ENCODE measurements at regions not wholly inside any gene's neighbourhood (a gene's known extent, or its start where the extent isn't known, plus 50 kb on each side); places are given as distances from the start of the nearest gene placed in this dataset.
A peak's percentile ranks its signal among the peaks of the same experiment; 100 is the strongest.

DNA sequence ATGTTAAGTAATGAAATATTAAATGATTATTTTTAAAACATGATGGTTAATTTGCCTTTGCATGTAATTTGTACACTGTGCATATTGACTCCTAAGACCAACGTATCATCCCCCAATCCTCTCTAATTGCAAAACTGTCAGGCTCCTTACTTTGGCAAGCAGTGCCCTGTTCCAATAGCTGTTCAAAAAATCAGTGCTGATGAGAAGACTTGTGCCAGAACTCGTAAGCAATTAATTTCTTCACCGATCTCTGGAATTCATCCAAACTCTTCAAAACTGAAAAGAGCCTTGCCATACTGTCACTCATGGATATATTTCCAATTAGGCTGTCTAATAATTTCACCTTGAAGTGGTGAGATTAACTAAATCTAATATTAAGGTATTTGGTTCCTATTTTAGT is 493.9 kb upstream of the NDST4 start:
- no peak overlapping the region for H3K27ac ChIP-seq
- no peak for TF ChIP-seq ZFX (IDR thresholded peaks at IDR 0.05; ENCODE audit: borderline replicate concordance)
- TF ChIP-seq, protein P1, sequence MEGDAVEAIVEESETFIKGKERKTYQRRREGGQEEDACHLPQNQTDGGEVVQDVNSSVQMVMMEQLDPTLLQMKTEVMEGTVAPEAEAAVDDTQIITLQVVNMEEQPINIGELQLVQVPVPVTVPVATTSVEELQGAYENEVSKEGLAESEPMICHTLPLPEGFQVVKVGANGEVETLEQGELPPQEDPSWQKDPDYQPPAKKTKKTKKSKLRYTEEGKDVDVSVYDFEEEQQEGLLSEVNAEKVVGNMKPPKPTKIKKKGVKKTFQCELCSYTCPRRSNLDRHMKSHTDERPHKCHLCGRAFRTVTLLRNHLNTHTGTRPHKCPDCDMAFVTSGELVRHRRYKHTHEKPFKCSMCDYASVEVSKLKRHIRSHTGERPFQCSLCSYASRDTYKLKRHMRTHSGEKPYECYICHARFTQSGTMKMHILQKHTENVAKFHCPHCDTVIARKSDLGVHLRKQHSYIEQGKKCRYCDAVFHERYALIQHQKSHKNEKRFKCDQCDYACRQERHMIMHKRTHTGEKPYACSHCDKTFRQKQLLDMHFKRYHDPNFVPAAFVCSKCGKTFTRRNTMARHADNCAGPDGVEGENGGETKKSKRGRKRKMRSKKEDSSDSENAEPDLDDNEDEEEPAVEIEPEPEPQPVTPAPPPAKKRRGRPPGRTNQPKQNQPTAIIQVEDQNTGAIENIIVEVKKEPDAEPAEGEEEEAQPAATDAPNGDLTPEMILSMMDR (IDR thresholded peaks at IDR 0.05) = no peak

DNA sequence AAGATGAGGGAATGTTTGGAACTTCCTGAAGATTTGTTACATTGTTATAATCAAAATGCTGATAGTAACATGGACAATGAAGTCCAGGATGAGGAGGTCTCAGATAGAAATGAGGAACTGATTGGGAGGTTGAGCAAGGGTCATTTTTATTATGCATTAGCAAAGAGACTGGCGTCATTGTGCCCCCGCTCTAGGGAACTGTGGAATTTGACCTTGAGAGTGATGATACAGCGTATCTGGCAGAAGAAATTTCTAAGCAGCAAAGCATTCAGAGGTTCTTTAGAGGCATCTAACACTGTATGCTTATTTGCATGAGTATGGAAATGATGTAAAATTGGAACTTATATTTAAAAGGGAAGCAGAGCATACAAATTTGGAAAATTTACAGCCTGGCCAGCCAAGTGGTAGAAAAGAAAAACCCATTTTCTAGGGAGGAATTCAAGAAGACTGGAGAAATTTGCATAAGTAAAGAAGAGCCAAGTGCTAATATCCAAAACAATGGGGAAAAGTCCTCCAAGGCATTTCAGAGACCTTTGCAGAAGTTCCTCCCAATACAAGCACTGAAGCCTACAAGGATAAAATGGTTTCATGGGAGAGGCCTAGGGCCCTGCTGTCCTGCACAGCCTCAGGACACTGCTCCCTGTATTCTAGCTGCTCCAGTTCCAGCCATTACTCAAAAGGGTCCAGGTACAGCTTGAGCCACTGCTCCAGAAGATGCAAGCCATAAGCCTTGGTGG is 483.0 kb upstream of the NDST4 start:
- H3K27ac ChIP-seq = no peak overlapping the region
- no peak for TF ChIP-seq ZFX (IDR thresholded peaks at IDR 0.05; ENCODE audit: borderline replicate concordance)
- TF ChIP-seq, protein P1 (IDR thresholded peaks at IDR 0.05) = no peak

DNA sequence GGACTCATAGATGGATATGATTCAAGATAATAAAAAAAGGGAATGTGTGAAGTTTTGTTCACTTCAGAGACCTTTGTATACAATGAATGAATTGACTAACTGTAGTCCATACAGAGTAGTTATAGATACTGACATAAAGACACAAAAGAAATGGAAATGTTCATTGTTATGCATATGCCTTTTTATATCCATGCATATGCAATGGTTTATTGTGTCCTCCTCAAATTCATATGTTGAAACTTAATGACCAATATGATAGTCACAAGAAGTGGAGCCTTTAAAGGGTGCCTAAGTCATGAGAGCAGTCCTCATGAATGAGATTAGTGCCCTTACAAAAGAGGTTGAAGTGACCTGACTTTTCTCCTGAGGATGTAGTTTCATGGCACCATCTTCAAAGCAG is 467.5 kb upstream of the NDST4 start:
- no peak for TF ChIP-seq ZFX (IDR thresholded peaks at IDR 0.05; ENCODE audit: borderline replicate concordance)
- TF ChIP-seq, protein P1 (IDR thresholded peaks at IDR 0.05) = no peak
- no peak overlapping the region for H3K27ac ChIP-seq

DNA sequence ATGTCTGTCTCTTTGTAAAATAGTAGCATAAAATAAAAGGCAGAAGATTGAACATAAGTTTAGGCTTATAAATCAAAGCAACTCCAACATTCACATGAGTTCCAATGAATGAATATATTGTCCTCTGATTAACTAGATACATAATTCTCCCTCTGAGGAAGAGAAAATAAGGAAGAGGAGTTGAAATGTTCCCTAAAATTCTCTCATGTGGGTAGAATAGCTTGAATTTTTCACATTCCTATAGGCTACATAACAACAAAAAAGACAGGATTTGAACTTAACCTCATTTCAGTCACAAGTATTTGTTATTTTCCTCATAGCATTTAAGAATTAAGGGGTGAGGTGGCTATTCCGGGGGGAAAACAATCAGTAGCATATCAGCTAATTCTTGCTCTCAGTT is 462.4 kb upstream of the NDST4 start:
- TF ChIP-seq, protein P1 (IDR thresholded peaks at IDR 0.05) = no peak
- no peak for TF ChIP-seq ZFX (IDR thresholded peaks at IDR 0.05; ENCODE audit: borderline replicate concordance)
- H3K27ac ChIP-seq = no peak overlapping the region

DNA sequence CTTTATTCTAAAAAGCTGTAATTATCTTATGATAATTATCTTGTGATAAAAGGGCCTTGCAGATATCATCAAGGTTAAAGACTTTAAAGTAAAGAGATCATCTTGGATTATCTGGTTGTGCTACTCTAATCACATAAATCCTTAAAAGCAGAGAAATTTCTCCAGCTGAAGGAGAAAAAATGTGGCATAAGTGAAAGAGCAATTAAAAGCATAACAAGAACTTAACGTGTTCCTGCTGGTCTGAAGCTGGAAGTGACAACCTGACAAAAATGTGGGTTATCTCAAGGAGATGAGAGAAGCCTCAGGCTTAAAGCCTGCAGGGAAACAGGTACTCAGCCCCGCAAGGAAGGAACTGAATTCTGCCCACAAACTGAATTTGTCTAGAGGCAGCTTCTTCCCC is 449.1 kb upstream of the NDST4 start:
- no peak overlapping the region for H3K27ac ChIP-seq
- TF ChIP-seq ZFX (IDR thresholded peaks at IDR 0.05; ENCODE audit: borderline replicate concordance) = no peak
- TF ChIP-seq, protein P1 (IDR thresholded peaks at IDR 0.05) = no peak

DNA sequence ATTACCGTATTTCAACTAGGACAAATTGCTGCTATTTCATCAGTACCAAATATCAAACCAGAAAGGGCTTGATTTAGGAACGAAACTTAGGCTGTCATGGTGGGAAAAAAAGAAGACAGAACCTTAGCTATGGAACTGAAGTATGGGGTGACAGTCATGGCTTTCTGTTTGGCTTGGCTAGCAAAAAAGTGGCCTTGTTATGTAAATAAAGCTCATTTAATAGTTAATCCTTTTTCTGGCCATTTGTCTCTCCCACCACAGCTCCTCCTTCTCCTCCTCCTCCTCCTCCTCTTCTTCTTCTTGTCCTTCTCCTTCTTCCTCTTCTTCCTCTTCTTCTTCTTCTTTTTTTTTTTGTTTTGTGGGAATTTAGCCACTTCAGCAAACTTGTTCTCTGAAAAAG is 434.7 kb upstream of the NDST4 start:
- H3K27ac ChIP-seq = no peak overlapping the region
- TF ChIP-seq ZFX (IDR thresholded peaks at IDR 0.05; ENCODE audit: borderline replicate concordance) = no peak
- TF ChIP-seq, protein P1 (IDR thresholded peaks at IDR 0.05) = no peak

DNA sequence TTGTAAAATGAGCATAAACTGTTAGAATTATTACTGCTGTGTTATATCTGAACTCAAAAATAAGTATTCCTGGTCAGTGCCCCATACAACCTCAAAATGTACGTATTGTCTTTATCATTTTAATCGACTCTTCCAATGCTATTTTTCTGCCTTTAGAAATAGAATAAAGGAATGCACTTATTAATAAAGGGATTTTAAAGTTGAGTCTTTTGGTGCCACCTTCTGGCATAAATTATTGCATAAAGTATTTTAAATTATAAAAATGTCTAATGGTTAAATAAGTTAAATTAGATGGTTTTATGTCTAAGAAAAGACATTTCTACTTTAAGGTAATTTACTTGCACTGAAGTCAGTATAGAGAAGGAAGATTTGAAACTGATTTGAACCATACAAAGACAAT is 424.0 kb upstream of the NDST4 start:
- no peak for TF ChIP-seq ZFX (IDR thresholded peaks at IDR 0.05; ENCODE audit: borderline replicate concordance)
- TF ChIP-seq, protein P1 (IDR thresholded peaks at IDR 0.05) = peak; percentile 37
- H3K27ac ChIP-seq = no peak overlapping the region

Data from 22Rv1 (cell line).